ENCODE measurements at regions not wholly inside any gene's neighbourhood (a gene's known extent, or its start where the extent isn't known, plus 50 kb on each side); places are given as distances from the start of the nearest gene placed in this dataset.

DNA sequence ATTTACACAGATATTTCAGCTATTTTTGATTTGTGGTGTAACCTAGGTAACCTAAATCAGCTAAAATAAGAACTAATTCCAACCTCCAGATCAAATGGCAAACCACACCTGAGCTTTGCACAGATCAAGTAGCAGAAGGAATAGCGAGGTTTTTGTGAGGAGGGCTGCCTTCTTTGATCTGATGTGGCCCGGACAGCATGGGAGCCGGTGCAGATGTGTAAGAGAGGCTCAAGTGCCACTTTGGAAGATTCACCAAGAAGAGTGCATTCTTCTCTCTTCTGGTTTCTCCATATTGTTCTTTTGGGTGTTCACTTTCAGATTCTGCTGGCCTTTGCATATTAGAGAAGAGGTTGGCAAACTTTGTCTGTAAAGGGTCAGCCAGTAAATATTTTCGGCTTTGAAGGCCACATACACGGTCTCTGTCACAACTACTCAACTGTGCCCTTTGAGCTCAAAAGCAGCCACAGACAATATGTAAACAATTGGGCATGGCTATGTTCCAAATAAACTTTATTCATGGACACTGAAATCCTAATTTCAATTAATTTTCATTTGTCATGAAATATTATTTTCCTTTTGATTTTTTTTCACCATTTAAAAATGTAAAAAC is 78.9 kb upstream of the FAM9C start:
- peak overlapping the region; percentile 88 for H3K27ac Mint-ChIP-seq
- H3K36me3 Mint-ChIP-seq = peaks cover 9% of the 10 kb centered on the region
- no peak for DNase-seq
- H3K27me3 Mint-ChIP-seq = no peaks in the 10 kb centered on the region
- H3K9me3 Mint-ChIP-seq = peaks cover 2% of the 10 kb centered on the region
- H3K4me1 Mint-ChIP-seq = peaks cover 39% of the 10 kb centered on the region
- peak overlapping the region; percentile 50 for H3K4me3 Mint-ChIP-seq

DNA sequence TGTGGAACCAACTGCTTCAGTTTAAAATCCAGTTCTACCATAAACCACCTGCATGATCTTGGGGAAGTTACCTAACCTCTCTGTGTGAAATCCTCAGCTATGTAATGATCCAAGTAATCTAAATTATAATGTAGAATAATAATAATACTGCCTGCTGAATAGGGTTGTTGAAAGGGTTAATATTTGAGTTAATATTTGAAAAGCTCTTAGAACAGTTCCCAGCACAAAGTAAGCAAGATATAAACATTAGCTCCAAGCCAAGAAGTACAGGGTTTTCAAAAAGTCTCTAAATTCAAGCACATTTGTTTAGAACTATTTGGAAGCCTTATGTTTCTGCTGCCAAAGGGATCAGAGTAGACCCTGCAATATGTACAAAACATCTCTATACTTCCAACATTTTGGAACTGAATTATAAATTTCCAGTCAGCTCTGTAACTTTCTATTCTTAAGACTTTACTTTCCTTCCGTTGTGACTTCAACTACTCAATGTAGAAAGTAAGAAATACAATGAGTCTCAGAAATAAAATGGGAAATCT is 76.7 kb upstream of the FAM9C start:
- no peaks in the 10 kb centered on the region for H3K27me3 Mint-ChIP-seq
- H3K36me3 Mint-ChIP-seq = peaks cover 12% of the 10 kb centered on the region
- no peak overlapping the region for H3K4me3 Mint-ChIP-seq
- no peak overlapping the region for H3K27ac Mint-ChIP-seq
- H3K9me3 Mint-ChIP-seq = peaks cover 8% of the 10 kb centered on the region
- peaks cover 21% of the 10 kb centered on the region for H3K4me1 Mint-ChIP-seq
- DNase-seq = no peak

DNA sequence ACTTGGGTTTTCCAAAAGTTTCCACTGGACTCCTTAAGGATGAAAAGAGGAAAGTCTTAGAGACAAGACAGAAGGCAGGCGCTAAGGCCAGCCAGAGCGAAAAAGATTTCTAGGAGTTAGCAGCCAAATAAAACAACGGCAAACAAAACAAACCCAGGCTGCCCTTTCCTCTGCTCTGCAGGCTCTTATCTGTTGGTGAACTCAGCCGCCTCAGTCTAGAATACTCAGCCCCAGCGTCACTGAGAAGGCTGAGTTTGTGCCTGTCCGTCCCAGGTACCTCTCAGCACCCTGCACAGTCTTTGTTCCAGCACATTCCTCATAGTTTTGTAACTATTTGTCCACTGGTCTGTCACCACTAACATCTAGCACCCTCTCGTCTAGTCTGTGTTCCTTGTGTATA is 75.6 kb upstream of the FAM9C start:
- H3K27me3 Mint-ChIP-seq = no peaks in the 10 kb centered on the region
- no peak overlapping the region for H3K27ac Mint-ChIP-seq
- peaks cover 20% of the 10 kb centered on the region for H3K4me1 Mint-ChIP-seq
- H3K4me3 Mint-ChIP-seq = no peak overlapping the region
- H3K9me3 Mint-ChIP-seq = peaks cover 8% of the 10 kb centered on the region
- H3K36me3 Mint-ChIP-seq = peaks cover 12% of the 10 kb centered on the region
- DNase-seq = no peak

DNA sequence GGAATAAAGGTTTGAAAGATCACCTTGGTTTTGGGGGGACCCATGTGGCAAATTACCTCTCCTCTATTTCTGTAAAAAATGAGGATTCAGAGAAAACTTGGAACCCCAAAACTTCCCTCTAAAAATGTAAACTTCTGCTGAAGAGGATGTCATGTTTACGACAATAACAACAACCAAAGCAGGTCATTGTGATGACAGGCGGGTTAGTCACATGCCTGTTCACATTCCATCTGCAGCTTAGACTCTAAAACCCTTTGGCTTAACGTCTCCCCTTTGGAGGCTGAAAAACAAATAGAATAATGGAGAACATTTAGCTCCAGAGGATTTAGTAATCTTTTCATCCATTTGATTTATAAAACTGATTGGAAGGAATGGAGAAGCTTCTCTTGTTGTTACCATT is 75.0 kb upstream of the FAM9C start:
- Mint-ChIP-seq H3K27ac (no peak overlapping the region), H3K27me3 (no peaks in the 10 kb centered on the region), H3K36me3 (peaks cover 12% of the 10 kb centered on the region), H3K4me3 (no peak overlapping the region), H3K9me3 (peaks cover 9% of the 10 kb centered on the region), H3K4me1 (peaks cover 17% of the 10 kb centered on the region)
- no peak for DNase-seq

DNA sequence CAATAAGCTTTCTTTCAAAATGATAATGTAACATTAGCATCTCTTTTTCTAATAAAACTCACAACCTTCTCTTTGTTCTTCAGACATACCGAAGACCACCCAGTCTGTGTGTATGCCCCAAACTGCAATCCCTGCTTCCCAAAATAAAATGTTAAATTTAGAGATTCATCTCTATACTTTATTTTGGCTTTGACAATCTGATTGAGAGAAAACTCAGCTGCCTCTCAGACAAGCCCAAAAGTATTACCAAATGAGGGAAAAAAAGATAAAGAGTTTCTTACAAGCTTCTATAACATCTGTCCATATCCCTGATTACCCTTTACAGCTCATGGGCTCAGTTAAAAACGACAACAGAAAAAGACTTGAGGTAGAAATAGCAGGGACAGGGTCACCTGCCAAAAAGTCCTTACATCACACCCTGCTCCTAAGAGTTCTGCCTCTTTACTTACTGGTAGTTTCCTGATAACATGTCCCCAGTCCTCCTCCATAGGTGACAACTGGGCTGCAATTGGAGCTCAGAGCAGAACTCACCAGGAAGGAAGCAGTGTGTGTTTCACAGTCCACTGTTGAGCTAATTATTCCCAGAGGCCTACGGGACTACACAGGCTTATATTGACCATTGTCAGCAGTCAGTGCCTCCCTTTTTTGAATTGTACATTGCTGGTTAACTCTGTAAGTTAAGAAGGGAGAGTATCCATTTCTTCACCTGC is 70.9 kb upstream of the FAM9C start:
- H3K36me3 Mint-ChIP-seq = peaks cover 3% of the 10 kb centered on the region
- no peaks in the 10 kb centered on the region for H3K4me1 Mint-ChIP-seq
- H3K4me3 Mint-ChIP-seq = no peak overlapping the region
- no peak overlapping the region for H3K27ac Mint-ChIP-seq
- no peaks in the 10 kb centered on the region for H3K27me3 Mint-ChIP-seq
- DNase-seq = no peak
- peaks cover 8% of the 10 kb centered on the region for H3K9me3 Mint-ChIP-seq

DNA sequence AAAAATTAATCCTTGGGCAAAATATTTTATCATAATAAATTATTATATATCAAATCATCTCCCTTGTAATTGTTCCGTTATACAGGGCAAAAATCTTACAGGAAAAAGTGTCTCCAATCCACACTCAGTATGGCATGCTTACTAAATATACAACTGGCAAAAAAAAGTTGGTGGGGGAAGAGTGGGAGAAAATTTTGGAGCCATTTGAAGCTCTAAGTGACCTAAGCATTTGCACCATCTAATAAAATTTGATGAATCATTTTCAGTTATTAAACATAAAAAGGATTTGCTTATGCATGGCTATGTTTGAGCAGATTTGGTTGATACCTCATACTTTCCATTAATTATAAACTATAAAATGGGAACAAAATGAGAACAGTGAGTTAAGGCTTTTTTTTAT is 68.1 kb upstream of the FAM9C start:
- no peak overlapping the region for H3K27ac Mint-ChIP-seq

DNA sequence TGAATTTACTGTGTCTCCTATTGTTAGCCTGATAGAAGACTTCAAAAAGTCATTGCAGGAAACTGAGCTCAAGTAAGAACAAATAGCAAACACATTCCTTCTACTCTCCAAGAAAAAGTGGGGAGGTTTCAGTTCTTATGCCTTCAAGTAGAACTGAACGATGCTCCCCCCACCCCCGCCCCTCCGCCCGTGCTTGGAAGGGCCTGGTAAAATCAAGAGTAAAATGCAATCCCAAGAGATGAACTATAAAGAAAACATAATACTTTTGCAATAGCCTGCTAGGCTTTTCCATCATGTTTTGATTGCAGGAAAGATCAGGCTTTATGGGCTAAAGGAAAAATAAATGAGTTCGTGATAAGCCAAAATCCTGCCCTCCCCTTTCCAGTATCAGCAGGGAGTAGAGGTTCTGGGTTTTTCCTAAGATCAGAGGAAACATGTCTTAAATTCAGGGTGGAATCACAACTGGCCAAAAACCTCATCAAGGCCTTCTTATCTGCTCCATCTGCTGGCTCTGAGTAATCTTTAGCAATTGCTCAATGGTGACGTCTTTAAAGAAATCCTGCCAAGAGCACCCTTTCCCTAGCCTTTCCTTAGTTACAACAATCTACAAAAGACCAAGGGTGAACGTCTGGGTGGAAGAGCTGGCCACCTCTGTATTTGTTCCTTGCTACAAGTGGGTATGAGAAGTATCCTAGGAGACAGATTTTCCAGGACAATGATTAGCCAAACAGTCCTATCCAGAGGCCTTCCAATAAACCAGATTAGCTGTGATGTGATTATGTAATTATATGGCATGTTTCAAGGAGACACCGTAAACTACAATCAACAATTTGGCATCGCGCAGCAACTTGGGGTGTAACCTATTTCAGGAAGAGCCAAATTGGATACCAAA is 66.3 kb upstream of the FAM9C start:
- no peaks in the 10 kb centered on the region for H3K4me1 Mint-ChIP-seq
- H3K36me3 Mint-ChIP-seq = no peaks in the 10 kb centered on the region
- no peak for DNase-seq
- H3K27ac Mint-ChIP-seq = no peak overlapping the region
- H3K27me3 Mint-ChIP-seq = no peaks in the 10 kb centered on the region
- H3K9me3 Mint-ChIP-seq = peaks cover 2% of the 10 kb centered on the region
- no peak overlapping the region for H3K4me3 Mint-ChIP-seq

More for the DNA sequence above, 68.1 kb upstream of the FAM9C start:
- DNase-seq = no peak
- no peak overlapping the region for H3K4me3 Mint-ChIP-seq
- H3K4me1 Mint-ChIP-seq = no peaks in the 10 kb centered on the region
- H3K27me3 Mint-ChIP-seq = no peaks in the 10 kb centered on the region
- H3K36me3 Mint-ChIP-seq = peaks cover 3% of the 10 kb centered on the region
- H3K9me3 Mint-ChIP-seq = peaks cover 8% of the 10 kb centered on the region

DNA sequence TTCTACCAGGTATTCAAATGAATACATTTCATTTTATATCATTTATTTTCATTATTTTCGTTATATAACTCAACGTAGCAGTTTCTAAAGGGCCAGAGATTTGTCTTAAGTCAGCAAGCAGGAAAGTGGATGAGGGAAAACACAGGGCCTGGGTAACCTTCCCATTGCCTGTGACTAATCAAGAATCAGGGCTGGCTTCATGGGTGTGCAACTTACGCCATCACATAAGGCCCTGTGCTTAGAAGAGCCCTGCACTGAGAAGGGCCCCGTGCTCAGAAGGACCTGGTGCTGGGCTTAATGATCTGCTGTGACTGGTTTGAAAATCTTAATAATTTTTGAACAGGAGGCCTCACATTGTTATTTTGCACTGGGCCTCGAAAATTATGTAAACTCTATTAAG is 65.4 kb upstream of the FAM9C start:
- Mint-ChIP-seq H3K4me1 (no peaks in the 10 kb centered on the region), H3K9me3 (peaks cover 2% of the 10 kb centered on the region), H3K27me3 (no peaks in the 10 kb centered on the region), H3K4me3 (no peak overlapping the region), H3K36me3 (no peaks in the 10 kb centered on the region), H3K27ac (no peak overlapping the region)
- DNase-seq = no peak

DNA sequence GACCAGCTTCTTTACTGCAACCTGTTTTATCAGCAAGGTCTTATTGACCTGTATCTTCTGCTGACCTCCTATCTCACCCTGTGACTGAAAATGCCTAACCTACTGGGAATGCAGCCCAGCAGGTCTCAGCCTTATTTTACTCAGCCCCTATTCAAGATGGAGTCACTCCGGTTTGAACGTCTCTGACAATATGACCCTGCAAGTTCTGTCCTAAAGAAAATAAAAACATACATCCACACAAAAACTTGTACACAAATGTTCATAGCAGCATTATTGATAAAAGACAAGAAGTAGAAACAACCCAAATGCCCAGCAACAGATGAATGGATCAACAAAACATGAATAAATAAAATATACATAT is 59.5 kb upstream of the FAM9C start:
- H3K27me3 Mint-ChIP-seq = no peaks in the 10 kb centered on the region
- H3K36me3 Mint-ChIP-seq = peaks cover 2% of the 10 kb centered on the region
- no peak for DNase-seq
- peaks cover 33% of the 10 kb centered on the region for H3K4me1 Mint-ChIP-seq
- no peaks in the 10 kb centered on the region for H3K9me3 Mint-ChIP-seq
- no peak overlapping the region for H3K4me3 Mint-ChIP-seq
- no peak overlapping the region for H3K27ac Mint-ChIP-seq

DNA sequence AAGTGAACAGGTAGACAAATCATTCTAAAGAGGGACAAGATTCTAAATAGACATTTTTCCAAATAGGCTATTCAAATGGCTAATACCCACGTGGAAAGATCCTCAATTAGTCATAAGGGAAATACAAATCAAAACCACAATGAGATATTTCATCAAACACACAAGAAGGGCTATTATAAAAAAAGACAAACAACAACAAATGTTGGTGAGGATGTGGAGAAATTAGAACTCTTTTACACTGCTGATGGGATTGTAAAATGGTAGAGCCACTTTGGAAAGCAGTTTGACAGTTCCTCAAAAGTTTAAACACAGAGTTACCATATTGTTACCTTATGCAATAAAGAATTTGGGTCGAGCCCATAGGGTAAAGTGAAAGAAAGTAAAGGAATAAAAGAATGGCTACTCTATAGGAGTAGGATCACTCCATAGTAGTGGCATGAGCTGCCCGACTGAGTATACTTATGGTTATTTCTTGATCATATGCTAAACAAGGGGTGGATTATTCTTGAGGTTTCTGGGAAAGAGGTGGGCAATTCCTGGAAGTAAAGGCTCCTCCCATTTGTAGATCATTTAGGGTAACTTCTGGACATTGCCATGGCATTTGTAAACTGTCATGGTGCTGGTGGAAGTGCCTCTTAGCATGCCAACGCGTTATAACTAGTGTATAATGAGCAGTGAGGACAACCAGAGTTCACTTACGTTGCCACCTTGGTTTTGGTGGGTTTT is 58.9 kb upstream of the FAM9C start:
- H3K27ac Mint-ChIP-seq = no peak overlapping the region
- H3K36me3 Mint-ChIP-seq = peaks cover 2% of the 10 kb centered on the region
- no peak overlapping the region for H3K4me3 Mint-ChIP-seq
- H3K4me1 Mint-ChIP-seq = peaks cover 33% of the 10 kb centered on the region
- no peaks in the 10 kb centered on the region for H3K27me3 Mint-ChIP-seq
- DNase-seq = no peak
- H3K9me3 Mint-ChIP-seq = no peaks in the 10 kb centered on the region

DNA sequence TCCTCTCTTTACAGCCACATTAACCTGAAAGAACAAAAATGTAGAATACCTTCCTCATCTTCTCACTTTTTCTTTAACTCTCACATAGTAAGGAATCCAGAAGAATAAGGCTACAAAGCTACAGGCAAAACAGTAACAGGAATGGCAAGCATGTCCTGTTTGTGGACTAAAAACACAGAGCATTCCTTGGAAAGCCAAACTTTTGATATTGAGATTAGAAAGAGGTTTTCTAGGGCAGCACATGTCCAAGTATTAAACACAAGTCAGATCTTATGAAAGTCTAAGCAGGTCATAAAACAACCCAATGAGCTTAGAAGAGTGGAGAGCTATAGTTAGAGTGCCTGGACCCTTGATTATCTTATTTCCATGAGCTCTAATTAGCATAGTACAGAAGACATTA is 58.2 kb upstream of the FAM9C start:
- Mint-ChIP-seq H3K4me3 (no peak overlapping the region), H3K27ac (no peak overlapping the region), H3K36me3 (peaks cover 2% of the 10 kb centered on the region), H3K9me3 (no peaks in the 10 kb centered on the region), H3K27me3 (no peaks in the 10 kb centered on the region), H3K4me1 (peaks cover 34% of the 10 kb centered on the region)
- no peak for DNase-seq

DNA sequence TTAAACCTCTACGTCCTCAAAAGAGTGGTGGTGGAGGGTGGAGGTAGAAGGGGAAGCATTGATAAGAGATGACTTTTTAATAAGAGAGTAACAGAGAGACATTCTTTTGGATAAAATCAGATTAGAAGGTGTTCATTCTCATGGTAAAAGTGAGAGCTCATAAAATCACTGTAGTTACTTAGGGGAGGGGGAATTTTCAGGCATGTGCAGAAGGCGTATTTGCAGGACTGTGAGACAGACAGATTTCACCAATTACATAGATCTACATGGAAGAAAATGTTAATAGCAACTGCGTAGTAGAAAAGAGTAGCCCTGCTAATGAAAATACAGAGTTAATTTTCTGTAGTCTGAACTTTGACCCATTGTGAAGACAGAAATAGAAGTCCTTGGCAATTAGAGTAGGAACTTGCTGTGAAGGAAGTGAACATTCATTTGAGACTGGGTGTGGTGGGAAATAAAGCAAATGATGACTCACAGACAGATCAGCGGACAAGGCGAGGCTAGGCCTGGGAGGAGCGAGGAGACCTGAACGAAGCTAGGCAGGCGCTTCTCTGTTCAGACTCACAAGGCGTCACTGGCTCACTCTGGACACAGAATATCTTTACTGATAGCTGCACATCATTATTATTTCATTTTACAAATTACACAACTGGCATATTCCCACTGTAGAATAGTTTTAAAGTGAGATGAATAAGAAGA is 57.2 kb upstream of the FAM9C start:
- Mint-ChIP-seq H3K27ac (peak overlapping the region; percentile 28), H3K9me3 (no peaks in the 10 kb centered on the region), H3K36me3 (peaks cover 5% of the 10 kb centered on the region), H3K4me1 (peaks cover 40% of the 10 kb centered on the region), H3K27me3 (no peaks in the 10 kb centered on the region), H3K4me3 (no peak overlapping the region)
- DNase-seq = no peak

DNA sequence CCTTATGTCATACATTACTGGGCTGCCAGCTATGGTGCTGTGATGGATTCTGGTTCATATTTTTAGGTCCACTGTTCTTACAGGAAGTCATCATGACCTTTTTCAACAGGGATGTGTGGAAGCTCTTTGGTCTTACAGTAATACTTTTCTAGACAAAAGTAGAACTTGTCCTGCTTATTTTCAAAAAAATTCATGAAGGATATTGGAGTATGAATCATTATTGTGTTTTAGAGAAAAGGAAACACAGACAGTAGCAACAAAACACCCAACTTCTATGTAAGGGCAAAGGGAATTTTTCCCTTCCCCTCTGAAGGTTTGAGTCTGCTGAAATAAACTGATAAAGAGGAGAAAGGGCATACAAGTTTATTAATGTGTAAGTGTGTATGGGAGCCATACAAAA is 54.7 kb upstream of the FAM9C start:
- H3K27ac Mint-ChIP-seq = peak overlapping the region; percentile 29
- H3K9me3 Mint-ChIP-seq = no peaks in the 10 kb centered on the region
- H3K4me3 Mint-ChIP-seq = no peak overlapping the region
- H3K27me3 Mint-ChIP-seq = no peaks in the 10 kb centered on the region
- H3K4me1 Mint-ChIP-seq = peaks cover 49% of the 10 kb centered on the region
- DNase-seq = no peak
- H3K36me3 Mint-ChIP-seq = peaks cover 7% of the 10 kb centered on the region

DNA sequence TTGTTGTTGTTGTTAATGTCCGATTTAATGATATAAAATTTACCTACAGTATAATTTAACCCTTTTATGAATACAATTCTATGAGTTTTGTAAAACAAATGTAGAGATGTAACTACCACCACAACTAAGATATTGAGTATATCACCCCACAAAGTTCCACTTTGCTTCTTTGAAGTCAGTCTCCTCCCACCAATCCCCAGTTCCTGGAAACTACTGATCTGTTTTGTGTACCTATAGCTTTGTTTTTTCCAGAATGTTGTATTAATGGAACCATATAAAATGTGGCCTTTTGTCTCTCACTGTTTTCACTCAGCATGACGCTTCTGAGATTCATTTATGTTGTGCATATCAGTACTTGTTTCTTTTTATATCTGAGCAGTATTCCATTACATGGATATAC is 52.3 kb upstream of the FAM9C start:
- peak overlapping the region; percentile 74 for H3K27ac Mint-ChIP-seq
- no peaks in the 10 kb centered on the region for H3K27me3 Mint-ChIP-seq
- peaks cover 12% of the 10 kb centered on the region for H3K36me3 Mint-ChIP-seq

More for the DNA sequence above, 52.3 kb upstream of the FAM9C start:
- Mint-ChIP-seq H3K4me3 (no peak overlapping the region), H3K9me3 (no peaks in the 10 kb centered on the region), H3K4me1 (peaks cover 57% of the 10 kb centered on the region)
- DNase-seq = no peak

Measured in activated naive CD8-positive, alpha-beta T cell treated with anti-CD3 and anti-CD28 coated beads for 36 hours (primary cell).